IMR-90 (cell line): ENCODE measurements at regions not wholly inside any gene's neighbourhood (a gene's known extent, or its start where the extent isn't known, plus 50 kb on each side); places are given as distances from the start of the nearest gene placed in this dataset.
A peak's percentile ranks its signal among the peaks of the same experiment; 100 is the strongest.

Experiments used
- CHD1 ChIP-seq: IDR thresholded peaks from 2 replicates; pipeline ENCODE4 v1.6.1; 2012; ENCODE audit warnings: low read depth, low read length, improper control_type of control experiment
- MAFK ChIP-seq: IDR thresholded peaks from 2 replicates; pipeline ENCODE4 v1.6.1; 2012; ENCODE audit warnings: low read depth, low read length, improper control_type of control experiment
- POLR2A ChIP-seq: IDR thresholded peaks from 2 replicates; pipeline ENCODE4 v1.6.1; 2012; ENCODE audit warnings: mild to moderate bottlenecking, low read depth, low read length
- RCOR1 ChIP-seq: IDR thresholded peaks from 2 replicates; pipeline ENCODE4 v1.6.1; 2012; ENCODE audit warnings: mild to moderate bottlenecking, low read length, improper control_type of control experiment; ENCODE audit not compliant: insufficient replicate concordance
- RFX5 ChIP-seq: IDR thresholded peaks from 2 replicates; pipeline ENCODE4 v1.8.0; 2012; ENCODE audit warnings: low read depth, mild to moderate bottlenecking, low read length, moderate library complexity
- TF ChIP-seq, protein P1 (sequence below): conservative IDR thresholded peaks from 2 replicates; pipeline ENCODE4 v1.5.1; 2012; ENCODE audit warnings: mild to moderate bottlenecking, low read depth, low read length, improper control_type of control experiment
- TF ChIP-seq, protein P2 (sequence below): fragments of 150-350 bp; IDR thresholded peaks from 2 replicates; pipeline ENCODE4 v1.6.1; 2016; ENCODE audit warnings: low read depth, mild to moderate bottlenecking, low read length, moderate library complexity, borderline replicate concordance

DNA sequence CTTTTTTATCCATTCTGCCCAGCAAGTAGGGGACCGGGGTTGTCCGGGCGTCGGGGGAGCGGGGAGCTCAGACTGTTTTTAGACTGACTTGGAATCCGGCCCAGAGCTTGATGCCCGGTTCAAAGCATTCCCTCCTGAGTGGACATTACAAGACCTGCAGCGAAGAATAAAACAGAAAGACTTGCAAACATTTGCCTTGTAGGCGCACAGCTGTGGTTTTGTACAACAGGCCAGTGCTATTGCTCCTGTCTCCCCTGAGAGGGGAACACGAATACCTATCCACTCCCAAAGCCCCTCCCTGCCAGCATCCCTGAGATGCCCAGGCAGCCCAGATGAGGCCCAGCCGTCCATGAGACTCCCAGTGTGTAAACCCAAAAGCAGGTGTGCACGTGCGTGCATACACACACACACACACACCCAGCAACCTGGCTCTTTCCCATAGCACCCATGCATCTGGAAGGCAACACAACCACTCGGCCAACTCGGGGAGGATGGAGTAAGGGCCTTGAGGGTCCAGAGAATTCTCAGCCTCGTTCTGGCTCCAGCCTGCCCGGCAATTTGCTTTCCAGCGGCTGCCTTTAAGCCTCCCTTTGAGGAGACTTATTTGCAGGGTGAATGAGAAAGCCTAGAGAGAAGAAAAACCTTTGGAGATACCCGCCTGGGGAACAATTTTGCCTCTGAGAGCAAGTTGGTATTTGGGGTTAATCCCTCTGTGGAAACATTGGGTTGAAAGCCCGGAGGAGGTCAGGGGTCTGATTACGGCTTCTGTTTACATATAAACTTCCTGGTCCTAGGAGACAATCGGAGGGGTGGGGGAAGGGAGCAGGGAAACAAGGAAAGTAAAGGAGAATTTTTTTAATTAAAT is 161.0 kb upstream of the HES1 start:
- no peak for TF ChIP-seq POLR2A
- no peak for TF ChIP-seq CHD1
- TF ChIP-seq, protein P1, sequence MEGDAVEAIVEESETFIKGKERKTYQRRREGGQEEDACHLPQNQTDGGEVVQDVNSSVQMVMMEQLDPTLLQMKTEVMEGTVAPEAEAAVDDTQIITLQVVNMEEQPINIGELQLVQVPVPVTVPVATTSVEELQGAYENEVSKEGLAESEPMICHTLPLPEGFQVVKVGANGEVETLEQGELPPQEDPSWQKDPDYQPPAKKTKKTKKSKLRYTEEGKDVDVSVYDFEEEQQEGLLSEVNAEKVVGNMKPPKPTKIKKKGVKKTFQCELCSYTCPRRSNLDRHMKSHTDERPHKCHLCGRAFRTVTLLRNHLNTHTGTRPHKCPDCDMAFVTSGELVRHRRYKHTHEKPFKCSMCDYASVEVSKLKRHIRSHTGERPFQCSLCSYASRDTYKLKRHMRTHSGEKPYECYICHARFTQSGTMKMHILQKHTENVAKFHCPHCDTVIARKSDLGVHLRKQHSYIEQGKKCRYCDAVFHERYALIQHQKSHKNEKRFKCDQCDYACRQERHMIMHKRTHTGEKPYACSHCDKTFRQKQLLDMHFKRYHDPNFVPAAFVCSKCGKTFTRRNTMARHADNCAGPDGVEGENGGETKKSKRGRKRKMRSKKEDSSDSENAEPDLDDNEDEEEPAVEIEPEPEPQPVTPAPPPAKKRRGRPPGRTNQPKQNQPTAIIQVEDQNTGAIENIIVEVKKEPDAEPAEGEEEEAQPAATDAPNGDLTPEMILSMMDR: peak; percentile 30; the same call in 1 of the 2 replicates
- TF ChIP-seq RFX5: no peak
- TF ChIP-seq, protein P2, sequence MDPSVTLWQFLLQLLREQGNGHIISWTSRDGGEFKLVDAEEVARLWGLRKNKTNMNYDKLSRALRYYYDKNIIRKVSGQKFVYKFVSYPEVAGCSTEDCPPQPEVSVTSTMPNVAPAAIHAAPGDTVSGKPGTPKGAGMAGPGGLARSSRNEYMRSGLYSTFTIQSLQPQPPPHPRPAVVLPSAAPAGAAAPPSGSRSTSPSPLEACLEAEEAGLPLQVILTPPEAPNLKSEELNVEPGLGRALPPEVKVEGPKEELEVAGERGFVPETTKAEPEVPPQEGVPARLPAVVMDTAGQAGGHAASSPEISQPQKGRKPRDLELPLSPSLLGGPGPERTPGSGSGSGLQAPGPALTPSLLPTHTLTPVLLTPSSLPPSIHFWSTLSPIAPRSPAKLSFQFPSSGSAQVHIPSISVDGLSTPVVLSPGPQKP: no peak
- TF ChIP-seq RCOR1: no peak
- TF ChIP-seq MAFK: no peak
